ENCODE measurements at regions not wholly inside any gene's neighbourhood (a gene's known extent, or its start where the extent isn't known, plus 50 kb on each side); places are given as distances from the start of the nearest gene placed in this dataset.

DNA sequence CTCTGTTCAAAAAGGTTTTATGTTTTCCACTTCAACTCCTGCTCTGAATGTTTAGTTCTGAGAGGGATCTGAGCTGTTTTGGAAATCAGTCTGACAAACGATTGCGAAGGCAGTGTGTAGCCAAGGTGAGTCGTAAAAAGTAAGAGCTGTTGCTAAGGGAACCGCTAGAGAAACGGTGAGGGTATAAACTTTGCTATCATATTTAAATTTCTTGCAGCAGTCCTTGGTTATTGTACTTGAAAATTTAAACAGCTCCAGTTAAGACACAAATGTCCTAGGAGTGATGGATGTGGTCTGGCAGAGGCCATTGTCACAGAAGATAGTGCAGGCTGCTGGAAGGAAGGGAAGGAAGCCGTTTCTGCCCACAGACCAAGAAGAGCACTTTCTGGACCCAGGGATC lies 64.9 kb upstream of the CITED2 start:
- H3K27ac Mint-ChIP-seq (ENCODE audit: unreplicated experiment), result no peak overlapping the region
- no peak overlapping the region for H3K4me3 Mint-ChIP-seq (ENCODE audit: unreplicated experiment)
- DNase-seq (ENCODE audit: extremely low spot score, unreplicated experiment), result no peak
- no peaks in the 10 kb centered on the region for H3K27me3 Mint-ChIP-seq (ENCODE audit: unreplicated experiment)
- no peaks in the 10 kb centered on the region for H3K36me3 Mint-ChIP-seq (ENCODE audit: unreplicated experiment)
- TF ChIP-seq, protein P1, sequence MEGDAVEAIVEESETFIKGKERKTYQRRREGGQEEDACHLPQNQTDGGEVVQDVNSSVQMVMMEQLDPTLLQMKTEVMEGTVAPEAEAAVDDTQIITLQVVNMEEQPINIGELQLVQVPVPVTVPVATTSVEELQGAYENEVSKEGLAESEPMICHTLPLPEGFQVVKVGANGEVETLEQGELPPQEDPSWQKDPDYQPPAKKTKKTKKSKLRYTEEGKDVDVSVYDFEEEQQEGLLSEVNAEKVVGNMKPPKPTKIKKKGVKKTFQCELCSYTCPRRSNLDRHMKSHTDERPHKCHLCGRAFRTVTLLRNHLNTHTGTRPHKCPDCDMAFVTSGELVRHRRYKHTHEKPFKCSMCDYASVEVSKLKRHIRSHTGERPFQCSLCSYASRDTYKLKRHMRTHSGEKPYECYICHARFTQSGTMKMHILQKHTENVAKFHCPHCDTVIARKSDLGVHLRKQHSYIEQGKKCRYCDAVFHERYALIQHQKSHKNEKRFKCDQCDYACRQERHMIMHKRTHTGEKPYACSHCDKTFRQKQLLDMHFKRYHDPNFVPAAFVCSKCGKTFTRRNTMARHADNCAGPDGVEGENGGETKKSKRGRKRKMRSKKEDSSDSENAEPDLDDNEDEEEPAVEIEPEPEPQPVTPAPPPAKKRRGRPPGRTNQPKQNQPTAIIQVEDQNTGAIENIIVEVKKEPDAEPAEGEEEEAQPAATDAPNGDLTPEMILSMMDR (IDR thresholded peaks at IDR 0.05), result no peak
- no peaks in the 10 kb centered on the region for H3K9me3 Mint-ChIP-seq (ENCODE audit: unreplicated experiment)
- H3K4me1 Mint-ChIP-seq (ENCODE audit: unreplicated experiment), result peaks cover 8% of the 10 kb centered on the region

DNA sequence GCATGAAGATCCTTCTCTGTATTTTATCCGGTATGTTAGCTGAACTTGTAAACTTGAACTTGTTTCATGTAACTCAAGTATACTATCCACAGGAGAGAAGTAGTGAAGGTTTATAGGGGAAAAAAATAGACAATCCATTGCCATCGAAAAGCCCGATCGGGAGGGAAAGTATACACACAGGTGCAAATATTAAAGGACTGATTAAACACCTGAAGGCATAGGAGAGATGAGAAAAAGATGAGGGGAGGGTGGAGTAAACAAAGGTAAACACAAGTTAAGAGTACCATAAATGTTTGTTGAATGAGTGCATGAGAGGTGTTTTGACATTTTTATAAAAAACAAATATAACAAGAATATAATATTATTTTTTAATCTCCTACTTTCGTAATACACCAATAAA lies 64.3 kb upstream of the CITED2 start:
- H3K27me3 Mint-ChIP-seq (ENCODE audit: unreplicated experiment), result no peaks in the 10 kb centered on the region
- TF ChIP-seq, protein P1 (IDR thresholded peaks at IDR 0.05), result no peak
- no peaks in the 10 kb centered on the region for H3K9me3 Mint-ChIP-seq (ENCODE audit: unreplicated experiment)
- H3K36me3 Mint-ChIP-seq (ENCODE audit: unreplicated experiment), result no peaks in the 10 kb centered on the region
- H3K4me3 Mint-ChIP-seq (ENCODE audit: unreplicated experiment), result no peak overlapping the region
- peaks cover 8% of the 10 kb centered on the region for H3K4me1 Mint-ChIP-seq (ENCODE audit: unreplicated experiment)
- no peak for DNase-seq (ENCODE audit: extremely low spot score, unreplicated experiment)
- no peak overlapping the region for H3K27ac Mint-ChIP-seq (ENCODE audit: unreplicated experiment)

DNA sequence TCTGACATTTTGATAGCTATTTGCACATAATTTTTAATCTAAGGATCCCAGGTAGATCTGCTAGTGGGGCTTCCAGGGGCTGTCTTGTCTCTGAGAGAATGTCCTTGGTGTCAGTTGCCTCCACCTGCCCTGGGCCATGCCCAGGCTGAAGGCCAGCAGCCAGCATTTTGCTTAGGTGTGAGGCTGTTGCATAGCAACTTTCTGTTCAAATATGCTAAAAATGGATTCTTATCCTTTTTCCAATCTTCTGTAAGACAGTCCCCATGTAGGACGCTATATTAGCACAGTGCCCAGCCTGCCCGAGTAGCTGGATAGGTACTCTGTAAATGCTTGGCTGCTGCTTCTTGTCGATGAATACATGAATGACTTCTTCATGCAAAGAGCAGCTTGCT lies 62.5 kb upstream of the CITED2 start:
- Mint-ChIP-seq H3K27me3 (ENCODE audit: unreplicated experiment) (no peaks in the 10 kb centered on the region), H3K9me3 (ENCODE audit: unreplicated experiment) (peaks cover 4% of the 10 kb centered on the region), H3K27ac (ENCODE audit: unreplicated experiment) (no peak overlapping the region), H3K4me3 (ENCODE audit: unreplicated experiment) (no peak overlapping the region), H3K4me1 (ENCODE audit: unreplicated experiment) (peaks cover 8% of the 10 kb centered on the region), H3K36me3 (ENCODE audit: unreplicated experiment) (no peaks in the 10 kb centered on the region)
- TF ChIP-seq, protein P1 (IDR thresholded peaks at IDR 0.05), result no peak
- DNase-seq (ENCODE audit: extremely low spot score, unreplicated experiment), result no peak

DNA sequence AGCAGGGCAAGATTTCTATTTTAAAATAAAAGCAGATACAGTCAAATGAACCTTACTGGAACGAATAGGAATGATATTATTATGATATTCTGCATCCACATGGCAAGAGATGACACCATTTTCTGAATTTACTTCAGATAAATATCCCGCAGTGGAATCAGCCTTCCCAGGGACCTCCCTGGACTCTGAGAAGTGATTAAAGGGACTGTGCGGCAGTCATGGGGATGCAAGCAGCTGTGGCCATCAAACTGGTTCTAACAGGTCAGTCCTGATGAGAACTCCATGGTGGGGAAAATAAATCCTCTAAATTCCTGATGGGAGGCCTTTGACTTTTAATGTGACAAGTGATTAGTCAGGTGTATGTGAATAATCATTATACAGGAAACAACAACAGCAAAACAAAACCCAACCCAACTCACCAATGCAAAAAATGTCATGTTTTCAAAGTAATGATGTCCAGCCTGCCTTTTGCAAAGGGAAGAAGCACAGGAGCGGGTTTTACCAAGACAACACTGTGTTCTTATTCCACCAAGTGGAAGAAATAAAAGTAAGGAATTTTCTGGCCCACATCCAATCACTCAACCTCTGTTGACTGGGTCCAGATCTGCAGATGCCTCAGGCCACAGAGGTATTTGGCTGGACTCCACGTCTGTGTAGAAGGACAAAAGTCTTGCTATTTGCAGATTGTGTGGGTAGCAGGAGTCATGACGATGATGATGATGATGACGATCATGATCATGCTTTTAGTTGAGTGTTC lies 61.9 kb upstream of the CITED2 start:
- no peak for DNase-seq (ENCODE audit: extremely low spot score, unreplicated experiment)
- H3K4me3 Mint-ChIP-seq (ENCODE audit: unreplicated experiment), result no peak overlapping the region

More for the DNA sequence above, 61.9 kb upstream of the CITED2 start:
- H3K27me3 Mint-ChIP-seq (ENCODE audit: unreplicated experiment), result no peaks in the 10 kb centered on the region
- H3K27ac Mint-ChIP-seq (ENCODE audit: unreplicated experiment), result no peak overlapping the region
- no peaks in the 10 kb centered on the region for H3K36me3 Mint-ChIP-seq (ENCODE audit: unreplicated experiment)
- peaks cover 8% of the 10 kb centered on the region for H3K4me1 Mint-ChIP-seq (ENCODE audit: unreplicated experiment)
- peaks cover 4% of the 10 kb centered on the region for H3K9me3 Mint-ChIP-seq (ENCODE audit: unreplicated experiment)
- TF ChIP-seq, protein P1 (IDR thresholded peaks at IDR 0.05), result no peak

All from osteocyte (in vitro differentiated cells).